Ovary (tissue), 3 donors: ENCODE measurements at regions not wholly inside any gene's neighbourhood (a gene's known extent, or its start where the extent isn't known, plus 50 kb on each side); places are given as distances from the start of the nearest gene placed in this dataset.
"Not testable (repeated sequence)": the region's sequence is repeated elsewhere in the genome, so short reads cannot be mapped to it uniquely, and the experiment has no call there.

Experiments
- CTCF ChIP-seq, 3 donors: fragments of 450-650 bp in 2 of 3; fragments of 200-600 bp in 1 of 3; IDR thresholded peaks; one replicate each; pipeline versions ENCODE4 v1.5.1 to v1.8.0; 2016 to 2022; ENCODE audit warnings: antibody characterized with exemption in 3 of 3, mild to moderate bottlenecking in 1 of 3
- POLR2A ChIP-seq: fragments of 450-650 bp; IDR thresholded peaks from one replicate; pipeline ENCODE4 v1.6.1; 2017; ENCODE audit warnings: antibody characterized with exemption, mild to moderate bottlenecking, moderate library complexity
- donor health status: DM: no; HTN: no; CAD: no.

GRCh38 chr10:38402442-38403346, 308.6 kb downstream of the ZNF37A start:
- not testable (repeated sequence) for TF ChIP-seq CTCF (IDR thresholded peaks at IDR 0.05)
- TF ChIP-seq POLR2A, result peak; percentile 42
